ENCODE measurements at regions not wholly inside any gene's neighbourhood (a gene's known extent, or its start where the extent isn't known, plus 50 kb on each side); places are given as distances from the start of the nearest gene placed in this dataset.

- peaks cover 4% of the 10 kb centered on the region for H3K9me3 Mint-ChIP-seq
- peaks cover 9% of the 10 kb centered on the region for H3K27me3 Mint-ChIP-seq (ENCODE audit: low read depth)
- no peaks in the 10 kb centered on the region for H3K36me3 Mint-ChIP-seq
- no peak overlapping the region for H3K4me3 Mint-ChIP-seq
- H3K27ac Mint-ChIP-seq: no peak overlapping the region
- DNase-seq (ENCODE audit: low spot score in 2 of 2, unreplicated experiment in 2 of 2): no peak
- TF ChIP-seq CTCF (IDR thresholded peaks at IDR 0.05; ENCODE audit: unreplicated experiment): no peak
- H3K4me1 Mint-ChIP-seq: peaks cover 3% of the 10 kb centered on the region
These were observed 57.2 kb upstream of the JDP2 start for GRCh38 chr14:75370416-75371205.

- H3K4me1 Mint-ChIP-seq: peaks cover 3% of the 10 kb centered on the region
- peaks cover 9% of the 10 kb centered on the region for H3K27me3 Mint-ChIP-seq (ENCODE audit: low read depth)
- no peak overlapping the region for H3K4me3 Mint-ChIP-seq
- H3K9me3 Mint-ChIP-seq: peaks cover 4% of the 10 kb centered on the region
- H3K27ac Mint-ChIP-seq: no peak overlapping the region
- no peaks in the 10 kb centered on the region for H3K36me3 Mint-ChIP-seq
- no peak for TF ChIP-seq CTCF (IDR thresholded peaks at IDR 0.05; ENCODE audit: unreplicated experiment)
- DNase-seq (ENCODE audit: low spot score in 2 of 2, unreplicated experiment in 2 of 2): no peak
These were observed 56.5 kb upstream of the JDP2 start for GRCh38 chr14:75371297-75371696.

- no peak for TF ChIP-seq CTCF (IDR thresholded peaks at IDR 0.05; ENCODE audit: unreplicated experiment)
- H3K27ac Mint-ChIP-seq: no peak overlapping the region
- H3K9me3 Mint-ChIP-seq: peaks cover 4% of the 10 kb centered on the region
- no peaks in the 10 kb centered on the region for H3K36me3 Mint-ChIP-seq
- no peak for DNase-seq (ENCODE audit: low spot score in 2 of 2, unreplicated experiment in 2 of 2)
- peaks cover 9% of the 10 kb centered on the region for H3K27me3 Mint-ChIP-seq (ENCODE audit: low read depth)
- peaks cover 3% of the 10 kb centered on the region for H3K4me1 Mint-ChIP-seq
- no peak overlapping the region for H3K4me3 Mint-ChIP-seq
These were observed 55.6 kb upstream of the JDP2 start for GRCh38 chr14:75372260-75372659.

- Mint-ChIP-seq H3K4me1 (peaks cover 3% of the 10 kb centered on the region), H3K36me3 (no peaks in the 10 kb centered on the region), H3K4me3 (no peak overlapping the region), H3K27me3 (ENCODE audit: low read depth) (peaks cover 9% of the 10 kb centered on the region), H3K9me3 (peaks cover 4% of the 10 kb centered on the region), H3K27ac (no peak overlapping the region)
- DNase-seq (ENCODE audit: low spot score in 2 of 2, unreplicated experiment in 2 of 2): no peak
- TF ChIP-seq CTCF (IDR thresholded peaks at IDR 0.05; ENCODE audit: unreplicated experiment): no peak
These were observed 54.7 kb upstream of the JDP2 start for GRCh38 chr14:75373133-75373532.

- Mint-ChIP-seq H3K4me3 (no peak overlapping the region), H3K36me3 (no peaks in the 10 kb centered on the region), H3K9me3 (peaks cover 2% of the 10 kb centered on the region), H3K4me1 (peaks cover 3% of the 10 kb centered on the region), H3K27me3 (ENCODE audit: low read depth) (peaks cover 9% of the 10 kb centered on the region), H3K27ac (no peak overlapping the region)
- no peak for DNase-seq (ENCODE audit: low spot score in 2 of 2, unreplicated experiment in 2 of 2)
- no peak for TF ChIP-seq CTCF (IDR thresholded peaks at IDR 0.05; ENCODE audit: unreplicated experiment)
These were observed 54.2 kb upstream of the JDP2 start for GRCh38 chr14:75373616-75374015.
